GM23338 (cell line): ENCODE measurements at regions not wholly inside any gene's neighbourhood (a gene's known extent, or its start where the extent isn't known, plus 50 kb on each side); places are given as distances from the start of the nearest gene placed in this dataset.

ENCODE experiments used
- ATAC-seq: fragments of 200-7000 bp; cut with Tn5 transposase; 3 replicates; pipeline ENCODE4 v1.9.1; 2020
- DNase-seq: peaks from one replicate; pipeline ENCODE4 v3.0.0-alpha.2; 2015; ENCODE audit warnings: low spot score
- H2AFZ ChIP-seq: fragments of 200-600 bp; sonication (generic); 2 replicates; pipeline ENCODE4 v1.8.0; 2016; ENCODE audit warnings: antibody characterized with exemption, mild to moderate bottlenecking, moderate library complexity
- H3F3A ChIP-seq: fragments of 200-600 bp; sonication (generic); replicated peaks from 2 replicates; pipeline ENCODE4 v1.8.0; 2017; ENCODE audit warnings: antibody characterized with exemption, mixed run types, low read depth
- H3K27ac ChIP-seq: fragments of 200-600 bp; sonication (generic); 2 replicates; pipeline ENCODE4 v1.6.1; 2016; ENCODE audit warnings: low read depth
- H3K27me3 ChIP-seq: fragments of 200-600 bp; sonication (generic); 2 replicates; pipeline ENCODE4 v1.8.0; 2016; ENCODE audit warnings: mild to moderate bottlenecking, mixed run types, moderate library complexity; ENCODE audit not compliant: insufficient read depth
- H3K36me3 ChIP-seq: fragments of 200-600 bp; sonication (generic); 2 replicates; pipeline ENCODE4 v1.8.0; 2016; ENCODE audit warnings: mild to moderate bottlenecking; ENCODE audit not compliant: insufficient read depth
- H3K4me1 ChIP-seq: fragments of 200-600 bp; sonication (generic); 2 replicates; pipeline ENCODE4 v1.8.0; 2016; ENCODE audit warnings: mild to moderate bottlenecking, moderate library complexity; ENCODE audit not compliant: insufficient read depth
- H3K4me2 ChIP-seq: fragments of 200-600 bp; sonication (generic); 2 replicates; pipeline ENCODE4 v1.7.1; 2017; ENCODE audit warnings: mixed run types
- H3K4me3 ChIP-seq: fragments of 200-600 bp; sonication (generic); 2 replicates; pipeline ENCODE4 v1.6.1; 2016; ENCODE audit warnings: mixed run types
- H3K79me2 ChIP-seq: fragments of 200-600 bp; sonication (generic); replicated peaks from 2 replicates; pipeline ENCODE4 v1.8.0; 2017; ENCODE audit warnings: mild to moderate bottlenecking; ENCODE audit not compliant: insufficient read depth
- H3K9me2 ChIP-seq: fragments of 200-600 bp; sonication (generic); 2 replicates; pipeline ENCODE4 v1.8.0; 2017; ENCODE audit not compliant: insufficient read depth
- H4K20me1 ChIP-seq: fragments of 200-600 bp; sonication (generic); replicated peaks from 2 replicates; pipeline ENCODE4 v1.8.0; 2017; ENCODE audit warnings: mild to moderate bottlenecking; ENCODE audit not compliant: insufficient read depth
- H3K27ac Mint-ChIP-seq: 2 replicates; pipeline ENCODE4 v1.8.0; 2020; ENCODE audit warnings: inconsistent platforms, mild to moderate bottlenecking, moderate library complexity, mixed read lengths
- H3K27me3 Mint-ChIP-seq: 3 replicates; pipeline ENCODE4 v1.8.0; 2022; ENCODE audit warnings: low read depth, mild to moderate bottlenecking, moderate library complexity, mixed read lengths, inconsistent platforms; ENCODE audit not compliant: insufficient read depth, poor library complexity
- H3K36me3 Mint-ChIP-seq: 3 replicates; pipeline ENCODE4 v1.8.0; 2021; ENCODE audit warnings: low read depth, mild to moderate bottlenecking, inconsistent platforms, moderate library complexity, mixed read lengths
- H3K4me1 Mint-ChIP-seq: 3 replicates; pipeline ENCODE4 v1.8.0; 2020; ENCODE audit warnings: mild to moderate bottlenecking, inconsistent platforms, mixed read lengths
- H3K4me3 Mint-ChIP-seq: 3 replicates; pipeline ENCODE4 v1.8.0; 2021; ENCODE audit warnings: moderate library complexity, mild to moderate bottlenecking, inconsistent platforms, mixed read lengths
- H3K9me3 Mint-ChIP-seq: 3 replicates; pipeline ENCODE4 v1.8.0; 2020; ENCODE audit warnings: moderate library complexity, mild to moderate bottlenecking, inconsistent platforms, mixed read lengths
- CREB1 ChIP-seq: fragments of 250-450 bp; sonication (Bioruptor Pico); IDR thresholded peaks from 2 replicates; pipeline ENCODE4 v1.5.0; 2020; ENCODE audit warnings: low read depth, mild to moderate bottlenecking, moderate library complexity
- JUNB ChIP-seq: IDR thresholded peaks from one replicate; pipeline ENCODE4 v1.6.1; 2016; ENCODE audit warnings: antibody characterized with exemption; ENCODE audit not compliant: unreplicated experiment
- NANOG ChIP-seq: IDR thresholded peaks from 2 replicates; pipeline ENCODE4 v1.6.1; 2016; ENCODE audit warnings: antibody characterized with exemption, borderline replicate concordance
- POLR2AphosphoS5 ChIP-seq: IDR thresholded peaks from 2 replicates; pipeline ENCODE4 v1.6.1; 2016; ENCODE audit warnings: antibody characterized with exemption, low read depth
- STAT1 ChIP-seq: IDR thresholded peaks from one replicate; pipeline ENCODE4 v1.6.1; 2016; ENCODE audit warnings: antibody characterized with exemption; ENCODE audit not compliant: unreplicated experiment
- ZNF114 ChIP-seq: fragments of 250-450 bp; sonication (Bioruptor Pico); IDR thresholded peaks from 2 replicates; pipeline ENCODE4 v1.5.0; 2020; ENCODE audit warnings: mild to moderate bottlenecking, moderate library complexity
- ZNF331 ChIP-seq: fragments of 250-450 bp; sonication (Bioruptor Pico); IDR thresholded peaks from 2 replicates; pipeline ENCODE4 v1.5.0; 2020; ENCODE audit warnings: low read depth, mild to moderate bottlenecking, moderate library complexity
- TF ChIP-seq, protein P1 (sequence below): IDR thresholded peaks from one replicate; pipeline ENCODE4 v1.6.1; 2018; ENCODE audit warnings: antibody characterized with exemption; ENCODE audit not compliant: unreplicated experiment
- TF ChIP-seq, protein P2 (sequence below), 2 experiments: fragments of 200-600 bp in 1 of 2; sonication (generic) in 1 of 2; conservative IDR thresholded peaks; 2 replicates each; pipeline versions ENCODE4 v1.5.1 to v1.6.1; 2016 to 2017; ENCODE audit warnings: antibody characterized with exemption in 2 of 2, low read depth in 2 of 2, mild to moderate bottlenecking in 2 of 2, moderate library complexity in 1 of 2
- TF ChIP-seq, protein P3 (sequence below): IDR thresholded peaks from 2 replicates; pipeline ENCODE4 v1.6.1; 2016; ENCODE audit warnings: antibody characterized with exemption

DNA sequence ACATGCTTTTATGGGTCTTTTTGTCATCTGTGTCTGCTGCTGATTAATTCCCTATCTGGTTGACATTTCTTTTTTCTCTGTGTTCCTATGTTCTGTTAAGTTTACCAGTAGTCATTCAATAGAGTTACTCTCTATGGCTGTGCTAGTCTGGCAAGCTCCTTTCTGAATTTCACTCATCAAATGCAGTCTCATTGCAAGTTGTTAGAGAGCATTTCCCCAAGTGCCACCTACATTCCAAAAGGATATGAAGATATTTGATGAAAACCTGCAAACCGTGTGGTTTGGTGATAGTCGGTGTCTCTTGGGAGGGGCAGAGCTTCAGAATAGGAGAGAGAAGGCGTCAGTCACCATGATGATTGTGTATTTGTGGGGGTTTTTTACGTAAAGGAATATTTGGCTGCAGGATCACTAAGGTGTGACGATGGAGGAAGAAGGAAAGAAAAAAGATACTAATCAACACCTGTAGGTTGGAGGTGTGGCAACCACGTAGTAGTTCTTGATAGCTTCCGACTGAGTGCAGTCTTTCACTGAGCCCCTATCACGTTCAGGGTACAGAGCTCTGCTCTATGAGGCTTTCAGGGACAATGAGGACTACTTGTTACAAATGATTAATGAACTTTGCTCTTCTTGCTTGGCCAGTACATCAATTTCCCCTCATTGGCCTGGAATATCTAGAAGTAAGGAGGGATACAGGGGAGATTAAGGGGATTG is 73.1 kb upstream of the TNFAIP3 start:
- TF ChIP-seq ZNF331 (no peak), JUNB (no peak), ZNF114 (CRISPR knock-in tag) (no peak), POLR2AphosphoS5 (no peak), STAT1 (no peak), NANOG (no peak), CREB1 (no peak)
- TF ChIP-seq, protein P1, sequence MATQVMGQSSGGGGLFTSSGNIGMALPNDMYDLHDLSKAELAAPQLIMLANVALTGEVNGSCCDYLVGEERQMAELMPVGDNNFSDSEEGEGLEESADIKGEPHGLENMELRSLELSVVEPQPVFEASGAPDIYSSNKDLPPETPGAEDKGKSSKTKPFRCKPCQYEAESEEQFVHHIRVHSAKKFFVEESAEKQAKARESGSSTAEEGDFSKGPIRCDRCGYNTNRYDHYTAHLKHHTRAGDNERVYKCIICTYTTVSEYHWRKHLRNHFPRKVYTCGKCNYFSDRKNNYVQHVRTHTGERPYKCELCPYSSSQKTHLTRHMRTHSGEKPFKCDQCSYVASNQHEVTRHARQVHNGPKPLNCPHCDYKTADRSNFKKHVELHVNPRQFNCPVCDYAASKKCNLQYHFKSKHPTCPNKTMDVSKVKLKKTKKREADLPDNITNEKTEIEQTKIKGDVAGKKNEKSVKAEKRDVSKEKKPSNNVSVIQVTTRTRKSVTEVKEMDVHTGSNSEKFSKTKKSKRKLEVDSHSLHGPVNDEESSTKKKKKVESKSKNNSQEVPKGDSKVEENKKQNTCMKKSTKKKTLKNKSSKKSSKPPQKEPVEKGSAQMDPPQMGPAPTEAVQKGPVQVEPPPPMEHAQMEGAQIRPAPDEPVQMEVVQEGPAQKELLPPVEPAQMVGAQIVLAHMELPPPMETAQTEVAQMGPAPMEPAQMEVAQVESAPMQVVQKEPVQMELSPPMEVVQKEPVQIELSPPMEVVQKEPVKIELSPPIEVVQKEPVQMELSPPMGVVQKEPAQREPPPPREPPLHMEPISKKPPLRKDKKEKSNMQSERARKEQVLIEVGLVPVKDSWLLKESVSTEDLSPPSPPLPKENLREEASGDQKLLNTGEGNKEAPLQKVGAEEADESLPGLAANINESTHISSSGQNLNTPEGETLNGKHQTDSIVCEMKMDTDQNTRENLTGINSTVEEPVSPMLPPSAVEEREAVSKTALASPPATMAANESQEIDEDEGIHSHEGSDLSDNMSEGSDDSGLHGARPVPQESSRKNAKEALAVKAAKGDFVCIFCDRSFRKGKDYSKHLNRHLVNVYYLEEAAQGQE = no peak
- TF ChIP-seq, protein P2, sequence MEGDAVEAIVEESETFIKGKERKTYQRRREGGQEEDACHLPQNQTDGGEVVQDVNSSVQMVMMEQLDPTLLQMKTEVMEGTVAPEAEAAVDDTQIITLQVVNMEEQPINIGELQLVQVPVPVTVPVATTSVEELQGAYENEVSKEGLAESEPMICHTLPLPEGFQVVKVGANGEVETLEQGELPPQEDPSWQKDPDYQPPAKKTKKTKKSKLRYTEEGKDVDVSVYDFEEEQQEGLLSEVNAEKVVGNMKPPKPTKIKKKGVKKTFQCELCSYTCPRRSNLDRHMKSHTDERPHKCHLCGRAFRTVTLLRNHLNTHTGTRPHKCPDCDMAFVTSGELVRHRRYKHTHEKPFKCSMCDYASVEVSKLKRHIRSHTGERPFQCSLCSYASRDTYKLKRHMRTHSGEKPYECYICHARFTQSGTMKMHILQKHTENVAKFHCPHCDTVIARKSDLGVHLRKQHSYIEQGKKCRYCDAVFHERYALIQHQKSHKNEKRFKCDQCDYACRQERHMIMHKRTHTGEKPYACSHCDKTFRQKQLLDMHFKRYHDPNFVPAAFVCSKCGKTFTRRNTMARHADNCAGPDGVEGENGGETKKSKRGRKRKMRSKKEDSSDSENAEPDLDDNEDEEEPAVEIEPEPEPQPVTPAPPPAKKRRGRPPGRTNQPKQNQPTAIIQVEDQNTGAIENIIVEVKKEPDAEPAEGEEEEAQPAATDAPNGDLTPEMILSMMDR (conservative IDR thresholded peaks at IDR 0.05; ENCODE audit: low read depth in 2 of 2) = no peak
- TF ChIP-seq, protein P3, sequence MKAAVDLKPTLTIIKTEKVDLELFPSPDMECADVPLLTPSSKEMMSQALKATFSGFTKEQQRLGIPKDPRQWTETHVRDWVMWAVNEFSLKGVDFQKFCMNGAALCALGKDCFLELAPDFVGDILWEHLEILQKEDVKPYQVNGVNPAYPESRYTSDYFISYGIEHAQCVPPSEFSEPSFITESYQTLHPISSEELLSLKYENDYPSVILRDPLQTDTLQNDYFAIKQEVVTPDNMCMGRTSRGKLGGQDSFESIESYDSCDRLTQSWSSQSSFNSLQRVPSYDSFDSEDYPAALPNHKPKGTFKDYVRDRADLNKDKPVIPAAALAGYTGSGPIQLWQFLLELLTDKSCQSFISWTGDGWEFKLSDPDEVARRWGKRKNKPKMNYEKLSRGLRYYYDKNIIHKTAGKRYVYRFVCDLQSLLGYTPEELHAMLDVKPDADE = no peak
- DNase-seq (no peak), ATAC-seq (no peak)
- Histone ChIP-seq H3K79me2 (no peaks in the 10 kb centered on the region), H3F3A (no peaks in the 10 kb centered on the region), H2AFZ (no peak overlapping the region; the same call in 1 of the 2 replicates), H3K27ac (no peak overlapping the region), H3K4me3 (no peak overlapping the region), H4K20me1 (no peaks in the 10 kb centered on the region), H3K36me3 (no peaks in the 10 kb centered on the region), H3K27me3 (no peaks in the 10 kb centered on the region), H3K4me1 (peaks cover 3% of the 10 kb centered on the region; the same call in 1 of the 2 replicates), H3K4me2 (no peak overlapping the region), H3K9me2 (no peaks in the 10 kb centered on the region)
- no peaks in the 10 kb centered on the region for H3K27me3 Mint-ChIP-seq
- H3K36me3 Mint-ChIP-seq = no peaks in the 10 kb centered on the region
- no peak overlapping the region for H3K4me3 Mint-ChIP-seq
- H3K9me3 Mint-ChIP-seq = peaks cover 5% of the 10 kb centered on the region
- H3K4me1 Mint-ChIP-seq = 0 out of 3 replicates have a peak, but pooled peaks cover 4% of the 10 kb centered on the region
- no peak overlapping the region for H3K27ac Mint-ChIP-seq
